ENCODE measurements at regions not wholly inside any gene's neighbourhood (a gene's known extent, or its start where the extent isn't known, plus 50 kb on each side); places are given as distances from the start of the nearest gene placed in this dataset.

GRCh38 chr20:54291339-54292010 lies 83.6 kb downstream of the PFDN4 start:
- peaks cover 7% of the 10 kb centered on the region; the same call in 1 of the 2 replicates for H3K9me3 ChIP-seq (ENCODE audit: low read length)
- H2AFZ ChIP-seq (ENCODE audit: low read length) = no peak overlapping the region
- no peak overlapping the region for H3K9ac ChIP-seq (ENCODE audit: low read length)
- no peaks in the 10 kb centered on the region for H3K36me3 ChIP-seq (ENCODE audit: insufficient read depth, low read length)
- H3K4me3 ChIP-seq (ENCODE audit: low read length) = no peak overlapping the region
- no peaks in the 10 kb centered on the region for H3K9me2 ChIP-seq (replicated peaks; ENCODE audit: insufficient read depth, low read length)
- no peaks in the 10 kb centered on the region for H3K27me3 ChIP-seq (ENCODE audit: low read length)
- DNase-seq = no peak
- no peaks in the 10 kb centered on the region for H4K20me1 ChIP-seq (ENCODE audit: insufficient read depth, low read depth, low read length)
- H3K4me2 ChIP-seq (ENCODE audit: low read depth, low read length, poor library complexity, severe bottlenecking) = no peak overlapping the region
- H3K4me1 ChIP-seq (ENCODE audit: low read length) = no peaks in the 10 kb centered on the region
- no peaks in the 10 kb centered on the region for H3K79me2 ChIP-seq (ENCODE audit: low read length)
- H3K27ac ChIP-seq (ENCODE audit: low read length) = no peak overlapping the region

- Histone ChIP-seq H3K27me3 (ENCODE audit: low read length) (no peaks in the 10 kb centered on the region), H3K27ac (ENCODE audit: low read length) (no peak overlapping the region), H3K79me2 (ENCODE audit: low read length) (no peaks in the 10 kb centered on the region), H3K36me3 (ENCODE audit: insufficient read depth, low read length) (no peaks in the 10 kb centered on the region), H4K20me1 (ENCODE audit: insufficient read depth, low read depth, low read length) (no peaks in the 10 kb centered on the region), H3K9me2 (replicated peaks; ENCODE audit: insufficient read depth, low read length) (no peaks in the 10 kb centered on the region), H3K9me3 (ENCODE audit: low read length) (peaks cover 4% of the 10 kb centered on the region; the same call in 1 of the 2 replicates), H3K9ac (ENCODE audit: low read length) (no peak overlapping the region), H3K4me1 (ENCODE audit: low read length) (no peaks in the 10 kb centered on the region), H2AFZ (ENCODE audit: low read length) (no peak overlapping the region), H3K4me3 (ENCODE audit: low read length) (no peak overlapping the region), H3K4me2 (ENCODE audit: low read depth, low read length, poor library complexity, severe bottlenecking) (no peak overlapping the region)
- no peak for DNase-seq
These were observed 84.3 kb downstream of the PFDN4 start for GRCh38 chr20:54292185-54292584.

- no peaks in the 10 kb centered on the region for H3K4me1 ChIP-seq (ENCODE audit: low read length)
- H4K20me1 ChIP-seq (ENCODE audit: insufficient read depth, low read depth, low read length) = no peaks in the 10 kb centered on the region
- no peaks in the 10 kb centered on the region for H3K27me3 ChIP-seq (ENCODE audit: low read length)
- no peaks in the 10 kb centered on the region for H3K9me2 ChIP-seq (replicated peaks; ENCODE audit: insufficient read depth, low read length)
- H3K79me2 ChIP-seq (ENCODE audit: low read length) = no peaks in the 10 kb centered on the region
- H3K9me3 ChIP-seq (ENCODE audit: low read length) = no peaks in the 10 kb centered on the region; the same call in 1 of the 2 replicates
- H3K36me3 ChIP-seq (ENCODE audit: insufficient read depth, low read length) = no peaks in the 10 kb centered on the region
- H3K4me2 ChIP-seq (ENCODE audit: low read depth, low read length, poor library complexity, severe bottlenecking) = no peak overlapping the region
- no peak overlapping the region for H3K9ac ChIP-seq (ENCODE audit: low read length)
- H3K4me3 ChIP-seq (ENCODE audit: low read length) = no peak overlapping the region
- no peak overlapping the region for H3K27ac ChIP-seq (ENCODE audit: low read length)
- H2AFZ ChIP-seq (ENCODE audit: low read length) = no peak overlapping the region
- no peak for DNase-seq
These were observed 85.6 kb downstream of the PFDN4 start for GRCh38 chr20:54293526-54293925.

- Histone ChIP-seq H3K9ac (ENCODE audit: low read length) (no peak overlapping the region), H3K9me2 (replicated peaks; ENCODE audit: insufficient read depth, low read length) (no peaks in the 10 kb centered on the region), H3K27me3 (ENCODE audit: low read length) (no peaks in the 10 kb centered on the region), H3K9me3 (ENCODE audit: low read length) (no peaks in the 10 kb centered on the region; the same call in 1 of the 2 replicates), H3K79me2 (ENCODE audit: low read length) (no peaks in the 10 kb centered on the region), H3K36me3 (ENCODE audit: insufficient read depth, low read length) (no peaks in the 10 kb centered on the region), H3K4me2 (ENCODE audit: low read depth, low read length, poor library complexity, severe bottlenecking) (no peak overlapping the region), H3K27ac (ENCODE audit: low read length) (no peak overlapping the region), H4K20me1 (ENCODE audit: insufficient read depth, low read depth, low read length) (no peaks in the 10 kb centered on the region), H2AFZ (ENCODE audit: low read length) (no peak overlapping the region), H3K4me3 (ENCODE audit: low read length) (no peak overlapping the region), H3K4me1 (ENCODE audit: low read length) (no peaks in the 10 kb centered on the region)
- no peak for DNase-seq
These were observed 86.2 kb downstream of the PFDN4 start for GRCh38 chr20:54294094-54294493.

GRCh38 chr20:54295686-54296085 lies 87.8 kb downstream of the PFDN4 start:
- Histone ChIP-seq H3K36me3 (ENCODE audit: insufficient read depth, low read length) (no peaks in the 10 kb centered on the region), H3K4me1 (ENCODE audit: low read length) (no peaks in the 10 kb centered on the region), H3K4me3 (ENCODE audit: low read length) (no peak overlapping the region), H2AFZ (ENCODE audit: low read length) (no peak overlapping the region), H3K9me2 (replicated peaks; ENCODE audit: insufficient read depth, low read length) (0 out of 2 replicates have a peak, but pooled peaks cover under 1% of the 10 kb centered on the region), H3K79me2 (ENCODE audit: low read length) (no peaks in the 10 kb centered on the region), H3K27ac (ENCODE audit: low read length) (no peak overlapping the region), H3K9me3 (ENCODE audit: low read length) (no peaks in the 10 kb centered on the region; the same call in 1 of the 2 replicates), H3K27me3 (ENCODE audit: low read length) (no peaks in the 10 kb centered on the region), H3K4me2 (ENCODE audit: low read depth, low read length, poor library complexity, severe bottlenecking) (no peak overlapping the region), H4K20me1 (ENCODE audit: insufficient read depth, low read depth, low read length) (no peaks in the 10 kb centered on the region), H3K9ac (ENCODE audit: low read length) (no peak overlapping the region)
- no peak for DNase-seq

- Histone ChIP-seq H3K4me3 (ENCODE audit: low read length) (no peak overlapping the region), H3K27me3 (ENCODE audit: low read length) (no peaks in the 10 kb centered on the region), H3K4me1 (ENCODE audit: low read length) (no peaks in the 10 kb centered on the region), H4K20me1 (ENCODE audit: insufficient read depth, low read depth, low read length) (no peaks in the 10 kb centered on the region), H3K4me2 (ENCODE audit: low read depth, low read length, poor library complexity, severe bottlenecking) (no peak overlapping the region), H3K9ac (ENCODE audit: low read length) (no peak overlapping the region), H3K27ac (ENCODE audit: low read length) (no peak overlapping the region), H3K36me3 (ENCODE audit: insufficient read depth, low read length) (no peaks in the 10 kb centered on the region), H3K9me3 (ENCODE audit: low read length) (peaks cover 3% of the 10 kb centered on the region; the same call in 1 of the 2 replicates), H3K9me2 (replicated peaks; ENCODE audit: insufficient read depth, low read length) (0 out of 2 replicates have a peak, but pooled peaks cover 4% of the 10 kb centered on the region), H3K79me2 (ENCODE audit: low read length) (no peaks in the 10 kb centered on the region), H2AFZ (ENCODE audit: low read length) (no peak overlapping the region)
- no peak for DNase-seq
These were observed 97.5 kb downstream of the PFDN4 start for GRCh38 chr20:54305421-54305820.

- no peaks in the 10 kb centered on the region for H3K79me2 ChIP-seq (ENCODE audit: low read length)
- no peaks in the 10 kb centered on the region for H3K27me3 ChIP-seq (ENCODE audit: low read length)
- no peak overlapping the region for H2AFZ ChIP-seq (ENCODE audit: low read length)
- H3K4me1 ChIP-seq (ENCODE audit: low read length) = no peaks in the 10 kb centered on the region
- no peaks in the 10 kb centered on the region for H3K36me3 ChIP-seq (ENCODE audit: insufficient read depth, low read length)
- H3K9ac ChIP-seq (ENCODE audit: low read length) = no peak overlapping the region
- no peak overlapping the region for H3K27ac ChIP-seq (ENCODE audit: low read length)
- no peak overlapping the region for H3K4me2 ChIP-seq (ENCODE audit: low read depth, low read length, poor library complexity, severe bottlenecking)
- no peak overlapping the region for H3K4me3 ChIP-seq (ENCODE audit: low read length)
- H4K20me1 ChIP-seq (ENCODE audit: insufficient read depth, low read depth, low read length) = no peaks in the 10 kb centered on the region
- H3K9me3 ChIP-seq (ENCODE audit: low read length) = peaks cover 3% of the 10 kb centered on the region; the same call in 1 of the 2 replicates
- no peak for DNase-seq
- H3K9me2 ChIP-seq (replicated peaks; ENCODE audit: insufficient read depth, low read length) = no peaks in the 10 kb centered on the region
These were observed 99.3 kb downstream of the PFDN4 start for GRCh38 chr20:54306985-54307710.

GRCh38 chr20:54308804-54309203 lies 100.9 kb downstream of the PFDN4 start:
- H3K36me3 ChIP-seq (ENCODE audit: insufficient read depth, low read length) = no peaks in the 10 kb centered on the region
- no peaks in the 10 kb centered on the region for H3K4me1 ChIP-seq (ENCODE audit: low read length)
- no peaks in the 10 kb centered on the region for H3K27me3 ChIP-seq (ENCODE audit: low read length)
- H3K4me3 ChIP-seq (ENCODE audit: low read length) = no peak overlapping the region
- H3K9me2 ChIP-seq (replicated peaks; ENCODE audit: insufficient read depth, low read length) = no peaks in the 10 kb centered on the region
- H2AFZ ChIP-seq (ENCODE audit: low read length) = no peak overlapping the region
- H3K4me2 ChIP-seq (ENCODE audit: low read depth, low read length, poor library complexity, severe bottlenecking) = no peak overlapping the region
- H3K27ac ChIP-seq (ENCODE audit: low read length) = no peak overlapping the region
- H4K20me1 ChIP-seq (ENCODE audit: insufficient read depth, low read depth, low read length) = no peaks in the 10 kb centered on the region
- H3K9ac ChIP-seq (ENCODE audit: low read length) = no peak overlapping the region
- DNase-seq = no peak
- H3K9me3 ChIP-seq (ENCODE audit: low read length) = peaks cover 1% of the 10 kb centered on the region; the same call in 1 of the 2 replicates
- H3K79me2 ChIP-seq (ENCODE audit: low read length) = no peaks in the 10 kb centered on the region

Measured in Karpas-422 (cell line).